Stomach (tissue), 4 donors: ENCODE measurements at regions not wholly inside any gene's neighbourhood (a gene's known extent, or its start where the extent isn't known, plus 50 kb on each side); places are given as distances from the start of the nearest gene placed in this dataset.
"Not testable (repeated sequence)": the region's sequence is repeated elsewhere in the genome, so short reads cannot be mapped to it uniquely, and the experiment has no call there.

Experiments used
- CTCF ChIP-seq, 7 experiments: fragments of 450-650 bp in 4 of 7; fragments of 200-600 bp in 3 of 7; sonication (generic) in 3 of 7; IDR thresholded peaks; one replicate each; pipeline ENCODE4 v1.5.1; 2016 to 2019; ENCODE audit warnings: antibody characterized with exemption in 7 of 7, control low read depth in 2 of 7, mild to moderate bottlenecking in 1 of 7
- EP300 ChIP-seq: sonication (generic); formaldehyde crosslinking; IDR thresholded peaks from one replicate; pipeline ENCODE4 v1.6.1; 2017; ENCODE audit warnings: antibody characterized with exemption
- POLR2A ChIP-seq, 4 donors: fragments of 450-650 bp; IDR thresholded peaks; one replicate each; pipeline ENCODE4 v1.6.1; 2016; ENCODE audit warnings: antibody characterized with exemption in 4 of 4, control low read depth in 2 of 4, mild to moderate bottlenecking in 1 of 4, moderate library complexity in 1 of 4
- POLR2AphosphoS5 ChIP-seq, 3 donors: sonication (generic); formaldehyde crosslinking; IDR thresholded peaks; one replicate each; pipeline ENCODE4 v1.6.1; 2016; ENCODE audit warnings: antibody characterized with exemption in 3 of 3

DNA sequence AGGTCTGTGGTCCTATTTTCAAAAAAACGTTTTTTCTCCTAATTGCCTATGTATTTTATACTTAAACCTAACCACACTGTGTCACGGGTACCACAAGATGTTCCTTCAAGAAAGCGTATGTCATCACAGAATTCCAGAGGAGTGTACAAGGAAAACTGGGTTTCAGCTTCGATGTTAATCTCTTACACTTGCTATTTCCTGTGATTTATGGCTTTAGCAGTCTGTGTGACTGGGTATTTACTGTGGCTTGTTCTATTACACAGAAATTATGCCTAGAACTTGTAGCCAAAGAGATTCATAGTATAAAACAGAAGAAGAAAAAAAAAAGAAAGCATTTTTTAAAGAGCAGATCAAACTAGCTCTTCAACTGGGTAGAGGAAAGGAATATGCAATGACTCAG lies 371.1 kb upstream of the FOLH1 start:
- TF ChIP-seq CTCF (IDR thresholded peaks at IDR 0.05); EP300; POLR2A (IDR thresholded peaks at IDR 0.05); POLR2AphosphoS5 (IDR thresholded peaks at IDR 0.05): not testable (repeated sequence)
